ENCODE measurements at regions not wholly inside any gene's neighbourhood (a gene's known extent, or its start where the extent isn't known, plus 50 kb on each side); places are given as distances from the start of the nearest gene placed in this dataset.

GRCh38 chr1:90621986-90622385 is 95.1 kb downstream of the BARHL2 start:
- TF ChIP-seq POLR2AphosphoS5 (IDR thresholded peaks at IDR 0.05) (no peak), CTCF (IDR thresholded peaks at IDR 0.05) (no peak), EP300 (IDR thresholded peaks at IDR 0.05) (no peak)
